HCT116 (cell line): ENCODE measurements at regions not wholly inside any gene's neighbourhood (a gene's known extent, or its start where the extent isn't known, plus 50 kb on each side); places are given as distances from the start of the nearest gene placed in this dataset.

ENCODE experiments used
- ATAC-seq: fragments of 200-7000 bp; cut with Tn5 transposase; 2 replicates; pipeline ENCODE4 v1.9.1; 2020; ENCODE audit warnings: mild to moderate bottlenecking, moderate library complexity
- BruUV-seq: library from RNA; stranded (reverse); fragments of 400-500 nt; replicated peaks from 2 replicates; lab custom pipeline; 2021; lab: Mats Ljungman, UMichigan
- CTCF ChIA-PET: fragments of 300-600 bp; sonication (Branson Sonifier 250); formaldehyde crosslinking; loops from one replicate; lab custom pipeline; 2021; ENCODE audit warnings: antibody characterized with exemption; lab: Charles Lee
- POLR2A ChIA-PET: fragments of 300-600, 350-600 bp; sonication (Branson Sonifier 250); formaldehyde crosslinking; loops from one replicate; lab custom pipeline; 2021; ENCODE audit warnings: antibody characterized with exemption; lab: Charles Lee
- RAD21 ChIA-PET, 2 experiments: fragments of 300-600 bp; sonication (Branson Sonifier 250); formaldehyde crosslinking; loops; one replicate each; lab custom pipeline; 2023; ENCODE audit warnings: low total read pairs in 2 of 2; ENCODE audit not compliant: uncharacterized antibody in 2 of 2, unreplicated experiment in 2 of 2, low non-redundant PET in 1 of 2; lab: Charles Lee
- DNase-seq: peaks from one replicate; pipeline ENCODE4 v3.0.0-alpha.2; 2010; ENCODE audit warnings: low read depth, low spot score
- H2AFZ ChIP-seq: fragments of 200-600 bp; shearing (Covaris generic), sonication (generic); 2 replicates; pipeline ENCODE4 v1.6.1; 2017; ENCODE audit warnings: low read depth, mixed run types, mixed read lengths, antibody characterized with exemption, low read length; ENCODE audit not compliant: poor library complexity, severe bottlenecking
- H3K27ac ChIP-seq: 2 replicates; pipeline ENCODE4 v1.5.1; 2012; ENCODE audit warnings: low read depth, low read length
- H3K27me3 ChIP-seq: fragments of 200-600 bp; sonication (generic); 2 replicates; pipeline ENCODE4 v1.6.1; 2016; ENCODE audit warnings: mixed run types, low read length, mixed read lengths; ENCODE audit not compliant: insufficient read depth
- H3K36me3 ChIP-seq, 2 experiments: fragments of 200-500 bp in 1 of 2; fragments of 200-600 bp in 1 of 2; sonication (Bioruptor generic) in 1 of 2; sonication (generic) in 1 of 2; 2 replicates each; pipeline versions ENCODE4 v1.5.1 to v1.6.1; 2014 to 2016; ENCODE audit warnings: low read length in 2 of 2, inconsistent platforms in 1 of 2, mixed read lengths in 1 of 2, mixed run types in 1 of 2; ENCODE audit not compliant: insufficient read depth in 2 of 2, control insufficient read depth in 1 of 2
- H3K4me1 ChIP-seq, 2 experiments: fragments of 200-600 bp in 1 of 2; sonication (generic) in 1 of 2; 2 replicates each; pipeline versions ENCODE4 v1.5.1 to v1.6.1; 2012 to 2017; ENCODE audit warnings: low read length in 2 of 2, inconsistent platforms in 1 of 2, mild to moderate bottlenecking in 1 of 2, mixed read lengths in 1 of 2, mixed run types in 1 of 2, moderate library complexity in 1 of 2; ENCODE audit not compliant: insufficient read depth in 2 of 2, control insufficient read depth in 1 of 2
- H3K4me2 ChIP-seq: fragments of 200-600 bp; sonication (generic); 2 replicates; pipeline ENCODE4 v1.6.1; 2017; ENCODE audit warnings: mixed run types, low read length, mixed read lengths
- H3K4me3 ChIP-seq, 2 experiments: fragments of 200-600 bp in 1 of 2; sonication (generic) in 1 of 2; replicated peaks in 1 of 2; 2 replicates each; pipeline ENCODE4 v1.5.1; 2011 to 2016; ENCODE audit warnings: low read length in 2 of 2, control low read depth in 1 of 2, low read depth in 1 of 2, mild to moderate bottlenecking in 1 of 2, mixed read lengths in 1 of 2, mixed run types in 1 of 2
- H3K79me2 ChIP-seq: fragments of 200-600 bp; sonication (generic); 2 replicates; pipeline ENCODE4 v1.6.1; 2017; ENCODE audit warnings: mild to moderate bottlenecking, mixed run types, low read length, moderate library complexity, mixed read lengths; ENCODE audit not compliant: insufficient read depth
- H3K9ac ChIP-seq: fragments of 200-600 bp; sonication (generic); 2 replicates; pipeline ENCODE4 v1.6.1; 2016; ENCODE audit warnings: low read length, mixed read lengths
- H3K9me2 ChIP-seq: fragments of 200-600 bp; sonication (generic), shearing (Covaris generic); 2 replicates; pipeline ENCODE4 v1.6.1; 2017; ENCODE audit warnings: mixed run types, mild to moderate bottlenecking, moderate library complexity; ENCODE audit not compliant: insufficient read depth
- H3K9me3 ChIP-seq, 2 experiments: fragments of 200-500 bp in 1 of 2; fragments of 200-600 bp in 1 of 2; sonication (Bioruptor generic) in 1 of 2; sonication (generic) in 1 of 2; 2 replicates each; pipeline ENCODE4 v1.6.1; 2014 to 2017; ENCODE audit warnings: low read length in 2 of 2, mixed read lengths in 2 of 2, inconsistent platforms in 1 of 2, low read depth in 1 of 2, mild to moderate bottlenecking in 1 of 2, mixed run types in 1 of 2, moderate library complexity in 1 of 2; ENCODE audit not compliant: control insufficient read depth in 1 of 2, insufficient read depth in 1 of 2
- H4K20me1 ChIP-seq: fragments of 200-600 bp; sonication (generic), shearing (Covaris generic); 2 replicates; pipeline ENCODE4 v1.6.1; 2017; ENCODE audit warnings: mixed run types, mild to moderate bottlenecking, moderate library complexity; ENCODE audit not compliant: insufficient read depth
- CBX3 ChIP-seq: IDR thresholded peaks from 2 replicates; pipeline ENCODE4 v1.6.1; 2012; ENCODE audit warnings: low read depth
- CEBPB ChIP-seq: IDR thresholded peaks from 2 replicates; pipeline ENCODE4 v1.6.1; 2012; ENCODE audit warnings: low read depth
- EGR1 ChIP-seq: IDR thresholded peaks from 2 replicates; pipeline ENCODE4 v1.6.1; 2012; ENCODE audit warnings: low read depth
- EZH2 ChIP-seq: fragments of 200-600 bp; sonication (generic); IDR thresholded peaks from 2 replicates; pipeline ENCODE4 v1.6.1; 2017; ENCODE audit warnings: antibody characterized with exemption, mixed run types
- EZH2phosphoT487 ChIP-seq: fragments of 200-600 bp; IDR thresholded peaks from 2 replicates; pipeline ENCODE4 v1.6.1; 2018; ENCODE audit warnings: antibody characterized with exemption, borderline replicate concordance
- FOSL1 ChIP-seq: IDR thresholded peaks from 2 replicates; pipeline ENCODE4 v1.6.1; 2012; ENCODE audit warnings: low read depth
- JUND ChIP-seq: IDR thresholded peaks from 2 replicates; pipeline ENCODE4 v1.6.1; 2012
- POLR2A ChIP-seq: IDR thresholded peaks from 2 replicates; pipeline ENCODE4 v1.7.0; 2011; ENCODE audit warnings: borderline replicate concordance; ENCODE audit not compliant: insufficient read depth, insufficient read length; ENCODE audit errors: extremely low read depth
- POLR2AphosphoS5 ChIP-seq: IDR thresholded peaks from 2 replicates; pipeline ENCODE4 v1.6.1; 2011; ENCODE audit warnings: mild to moderate bottlenecking, low read depth, low read length, moderate library complexity
- RAD21 ChIP-seq: IDR thresholded peaks from 2 replicates; pipeline ENCODE4 v1.6.1; 2012; ENCODE audit warnings: low read depth, mild to moderate bottlenecking
- SIN3A ChIP-seq: IDR thresholded peaks from 2 replicates; pipeline ENCODE4 v1.6.1; 2012; ENCODE audit warnings: low read depth
- SP1 ChIP-seq: IDR thresholded peaks from 2 replicates; pipeline ENCODE4 v1.6.1; 2012; ENCODE audit warnings: low read depth
- SRF ChIP-seq: IDR thresholded peaks from 2 replicates; pipeline ENCODE4 v1.6.1; 2012; ENCODE audit warnings: low read depth
- TCF7L2 ChIP-seq: IDR thresholded peaks from 2 replicates; pipeline ENCODE4 v1.7.0; 2011; ENCODE audit warnings: borderline replicate concordance, inconsistent platforms; ENCODE audit not compliant: insufficient read depth, insufficient read length; ENCODE audit errors: extremely low read depth
- YY1 ChIP-seq: IDR thresholded peaks from 2 replicates; pipeline ENCODE4 v1.6.1; 2011; ENCODE audit warnings: low read length, low read depth, moderate library complexity, mild to moderate bottlenecking; ENCODE audit not compliant: insufficient replicate concordance; ENCODE audit errors: extremely low read depth
- intact Hi-C: fragments of 100-400 bp; cut with micrococcal nuclease; formaldehyde crosslinking; loops from 2 replicates; pipeline ENCODE4 v1.10.0; 2022
- TF ChIP-seq, protein P1 (sequence below): IDR thresholded peaks from 2 replicates; pipeline ENCODE4 v1.6.1; 2012
- TF ChIP-seq, protein P2 (sequence below): IDR thresholded peaks from 2 replicates; pipeline ENCODE4 v1.6.1; 2012
- TF ChIP-seq, protein P3 (sequence below), 3 experiments: fragments of 200-600 bp in 1 of 3; sonication (generic) in 1 of 3; IDR thresholded peaks in 2 of 3; conservative IDR thresholded peaks in 1 of 3; 2 replicates each; pipeline ENCODE4 v1.5.1; 2012 to 2017; ENCODE audit warnings: low read depth in 2 of 3, low read length in 2 of 3, antibody characterized with exemption in 1 of 3, borderline replicate concordance in 1 of 3, control low read depth in 1 of 3, mild to moderate bottlenecking in 1 of 3, mixed read lengths in 1 of 3, mixed run types in 1 of 3, moderate library complexity in 1 of 3; ENCODE audit not compliant: insufficient read depth in 1 of 3

DNA sequence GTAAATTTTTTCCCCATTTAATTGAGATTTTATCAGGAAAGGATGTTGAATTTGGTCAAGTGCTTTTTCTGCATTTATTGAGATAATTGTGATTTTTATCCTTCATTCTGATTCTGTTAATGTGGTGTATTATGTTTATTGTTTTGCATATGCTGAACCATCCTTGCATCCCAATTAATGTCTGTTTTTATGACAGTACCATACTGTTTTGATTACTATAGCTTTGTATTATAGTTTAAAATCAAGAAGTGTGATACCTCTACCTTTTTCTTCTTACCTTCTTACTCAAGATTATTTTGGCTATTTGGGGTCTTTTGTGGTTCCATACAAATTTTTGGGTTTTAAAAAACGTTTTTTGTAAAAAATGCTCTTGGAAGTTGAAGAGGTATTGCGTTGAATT lies 357.2 kb downstream of the REEP3 start:
- Histone ChIP-seq H3K36me3 (no peaks in the 10 kb centered on the region), H3K9me3 (no peaks in the 10 kb centered on the region), H3K4me2 (no peak overlapping the region), H3K27ac (no peak overlapping the region), H2AFZ (no peak overlapping the region), H3K9ac (no peak overlapping the region), H3K27me3 (no peaks in the 10 kb centered on the region), H3K9me2 (no peaks in the 10 kb centered on the region), H4K20me1 (no peaks in the 10 kb centered on the region), H3K4me3 (no peak overlapping the region)
- no TSS peak for BruUV-seq
- DNase-seq: no peak
- CTCF ChIA-PET: interaction anchor here (0.7 kb wide), 1 partner anchor 9 kb away, joined by 3 read pairs; no protein-coding TSS in a partner anchor
- POLR2A ChIA-PET: no interaction called here
- TF ChIP-seq JUND (no peak), CBX3 (peak; percentile 56; the same call in 1 of the 2 replicates)
- TF ChIP-seq, all 23 proteins: peak for 1
- no peak for ATAC-seq
- Histone ChIP-seq H3K79me2 (no peaks in the 10 kb centered on the region), H3K4me1 (no peaks in the 10 kb centered on the region)
- RAD21 ChIA-PET: no interaction called here
- intact Hi-C loops: no loop called here

DNA sequence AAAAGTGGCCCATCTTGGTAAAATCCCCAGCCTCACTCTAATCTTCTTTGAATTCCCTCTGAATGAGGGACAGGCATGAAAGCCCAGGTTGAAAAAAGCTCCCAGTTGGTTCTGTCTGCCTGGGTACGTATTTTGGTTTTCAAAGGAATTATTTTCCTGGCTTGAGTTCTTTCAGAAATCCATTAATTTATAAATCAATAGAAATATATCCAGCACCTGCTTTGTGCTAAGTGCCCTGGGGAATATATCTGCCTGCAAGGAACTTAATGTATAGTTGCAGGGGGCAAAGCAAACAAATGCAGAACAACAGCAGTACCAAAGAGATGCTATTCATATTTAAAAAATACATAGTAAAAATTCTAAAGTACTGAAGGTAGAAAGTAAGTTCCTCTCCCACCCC lies 362.7 kb downstream of the REEP3 start:
- Histone ChIP-seq H3K9ac (no peak overlapping the region), H4K20me1 (no peaks in the 10 kb centered on the region), H3K27me3 (no peaks in the 10 kb centered on the region), H3K4me3 (no peak overlapping the region), H3K4me2 (no peak overlapping the region), H3K79me2 (no peaks in the 10 kb centered on the region), H3K36me3 (no peaks in the 10 kb centered on the region), H3K27ac (no peak overlapping the region), H3K9me2 (no peaks in the 10 kb centered on the region), H3K9me3 (no peaks in the 10 kb centered on the region), H2AFZ (no peak overlapping the region), H3K4me1 (peaks cover 0 to 11% of the 10 kb centered on the region in 2 experiments; a peak in 1 of 4 replicates)
- BruUV-seq: no TSS peak
- DNase-seq (no peak), ATAC-seq (no peak)
- RAD21 ChIA-PET: no interaction called here
- POLR2A ChIA-PET: no interaction called here
- intact Hi-C loops: no loop called here
- CTCF ChIA-PET: no interaction called here
- no peak for TF ChIP-seq FOSL1
- TF ChIP-seq, protein P1, sequence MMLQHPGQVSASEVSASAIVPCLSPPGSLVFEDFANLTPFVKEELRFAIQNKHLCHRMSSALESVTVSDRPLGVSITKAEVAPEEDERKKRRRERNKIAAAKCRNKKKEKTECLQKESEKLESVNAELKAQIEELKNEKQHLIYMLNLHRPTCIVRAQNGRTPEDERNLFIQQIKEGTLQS: no peak
- no peak for TF ChIP-seq SRF
- TF ChIP-seq TCF7L2: no peak
- TF ChIP-seq POLR2A: no peak
- no peak for TF ChIP-seq POLR2AphosphoS5
- TF ChIP-seq, protein P2, sequence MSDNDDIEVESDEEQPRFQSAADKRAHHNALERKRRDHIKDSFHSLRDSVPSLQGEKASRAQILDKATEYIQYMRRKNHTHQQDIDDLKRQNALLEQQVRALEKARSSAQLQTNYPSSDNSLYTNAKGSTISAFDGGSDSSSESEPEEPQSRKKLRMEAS: no peak
- TF ChIP-seq CBX3: no peak
- no peak for TF ChIP-seq YY1
- no peak for TF ChIP-seq SIN3A
- TF ChIP-seq RAD21: no peak
- no peak for TF ChIP-seq EGR1
- no peak for TF ChIP-seq JUND
- TF ChIP-seq CEBPB: no peak
- TF ChIP-seq EZH2: no peak
- no peak for TF ChIP-seq SP1
- TF ChIP-seq EZH2phosphoT487: no peak
- TF ChIP-seq, protein P3, sequence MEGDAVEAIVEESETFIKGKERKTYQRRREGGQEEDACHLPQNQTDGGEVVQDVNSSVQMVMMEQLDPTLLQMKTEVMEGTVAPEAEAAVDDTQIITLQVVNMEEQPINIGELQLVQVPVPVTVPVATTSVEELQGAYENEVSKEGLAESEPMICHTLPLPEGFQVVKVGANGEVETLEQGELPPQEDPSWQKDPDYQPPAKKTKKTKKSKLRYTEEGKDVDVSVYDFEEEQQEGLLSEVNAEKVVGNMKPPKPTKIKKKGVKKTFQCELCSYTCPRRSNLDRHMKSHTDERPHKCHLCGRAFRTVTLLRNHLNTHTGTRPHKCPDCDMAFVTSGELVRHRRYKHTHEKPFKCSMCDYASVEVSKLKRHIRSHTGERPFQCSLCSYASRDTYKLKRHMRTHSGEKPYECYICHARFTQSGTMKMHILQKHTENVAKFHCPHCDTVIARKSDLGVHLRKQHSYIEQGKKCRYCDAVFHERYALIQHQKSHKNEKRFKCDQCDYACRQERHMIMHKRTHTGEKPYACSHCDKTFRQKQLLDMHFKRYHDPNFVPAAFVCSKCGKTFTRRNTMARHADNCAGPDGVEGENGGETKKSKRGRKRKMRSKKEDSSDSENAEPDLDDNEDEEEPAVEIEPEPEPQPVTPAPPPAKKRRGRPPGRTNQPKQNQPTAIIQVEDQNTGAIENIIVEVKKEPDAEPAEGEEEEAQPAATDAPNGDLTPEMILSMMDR (IDR thresholded peaks at IDR 0.05 in 2 of 3, conservative IDR thresholded peaks at IDR 0.05 in 1 of 3; ENCODE audit: borderline replicate concordance in 1 of 3, insufficient read depth in 1 of 3, low read depth in 2 of 3, low read length in 2 of 3): no peak
